HG03159 (cell line): ENCODE measurements at regions not wholly inside any gene's neighbourhood (a gene's known extent, or its start where the extent isn't known, plus 50 kb on each side); places are given as distances from the start of the nearest gene placed in this dataset.

Experiments
- ATAC-seq: cut with Tn5 transposase; IDR thresholded peaks from one replicate; pipeline ENCODE4 v1.9.1; 2021; ENCODE audit warnings: mild to moderate bottlenecking, moderate library complexity; ENCODE audit not compliant: unreplicated experiment

DNA sequence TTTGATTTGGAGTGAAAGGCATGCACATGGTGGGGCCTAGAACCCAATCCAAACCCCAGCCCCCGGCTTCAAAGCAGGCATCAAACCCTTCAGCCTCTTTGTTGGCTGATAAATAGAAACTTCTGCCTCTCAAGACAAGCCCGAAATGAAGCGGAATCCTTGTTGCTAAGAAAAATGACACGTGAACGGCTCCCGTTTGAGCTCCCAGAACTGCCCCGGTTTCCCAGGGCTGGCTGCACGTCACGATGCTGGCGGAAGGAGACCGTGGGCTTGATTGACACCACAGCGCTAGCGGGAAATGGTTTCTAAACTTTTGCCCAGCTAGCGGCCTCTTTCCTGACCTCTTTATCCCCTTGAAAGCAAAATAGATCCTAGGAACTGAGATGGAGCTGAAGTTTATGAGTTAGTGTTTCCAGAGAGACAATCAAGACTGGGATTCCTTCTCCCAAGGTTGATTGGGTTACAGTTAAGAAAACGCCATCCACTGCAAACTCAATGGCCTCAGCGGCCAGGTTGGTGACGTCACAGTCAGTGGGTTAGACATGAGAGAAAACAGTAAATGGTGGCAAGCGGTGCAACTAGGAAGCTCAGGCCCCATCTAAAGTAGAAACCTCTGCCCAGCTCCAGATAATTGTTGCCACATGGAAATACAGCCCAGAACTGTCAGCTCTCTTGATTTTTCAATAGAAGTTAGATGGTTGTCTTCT is 117.0 kb downstream of the ANKRD60 start:
- ATAC-seq, result no peak

DNA sequence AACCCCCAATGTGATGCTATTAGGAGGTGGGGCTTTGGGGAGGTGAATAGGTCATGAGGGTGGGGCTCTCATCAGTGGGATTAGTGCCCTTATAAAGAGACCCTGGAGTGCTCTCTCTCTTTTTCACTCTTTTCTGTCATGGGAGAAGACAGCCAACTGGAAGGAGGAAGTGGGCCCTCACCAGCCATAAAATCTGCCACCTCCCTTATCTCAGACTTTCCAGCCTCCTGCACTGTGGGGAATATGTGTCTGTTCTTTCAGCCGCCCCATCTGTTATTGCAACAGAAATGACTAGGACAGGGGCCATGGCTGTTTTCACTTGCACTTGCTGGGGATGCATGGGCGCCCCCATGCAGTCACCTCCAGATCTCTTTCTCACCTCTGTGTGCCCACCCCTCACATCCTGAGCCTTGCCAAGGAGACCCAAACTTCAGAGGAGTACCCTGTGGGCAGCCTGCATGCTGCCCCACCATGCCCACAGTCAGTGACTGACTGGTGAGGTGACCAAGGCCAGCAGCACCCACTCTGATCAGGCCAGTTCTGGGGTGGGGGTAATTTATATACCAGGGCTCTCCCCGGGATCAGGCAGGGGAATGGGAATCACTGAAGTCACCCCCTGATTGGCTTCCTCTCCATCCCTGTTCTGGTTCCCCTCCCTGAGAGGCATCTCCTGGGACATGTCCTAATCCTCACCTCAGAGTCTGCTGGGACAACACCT is 118.4 kb downstream of the ANKRD60 start:
- no peak for ATAC-seq

DNA sequence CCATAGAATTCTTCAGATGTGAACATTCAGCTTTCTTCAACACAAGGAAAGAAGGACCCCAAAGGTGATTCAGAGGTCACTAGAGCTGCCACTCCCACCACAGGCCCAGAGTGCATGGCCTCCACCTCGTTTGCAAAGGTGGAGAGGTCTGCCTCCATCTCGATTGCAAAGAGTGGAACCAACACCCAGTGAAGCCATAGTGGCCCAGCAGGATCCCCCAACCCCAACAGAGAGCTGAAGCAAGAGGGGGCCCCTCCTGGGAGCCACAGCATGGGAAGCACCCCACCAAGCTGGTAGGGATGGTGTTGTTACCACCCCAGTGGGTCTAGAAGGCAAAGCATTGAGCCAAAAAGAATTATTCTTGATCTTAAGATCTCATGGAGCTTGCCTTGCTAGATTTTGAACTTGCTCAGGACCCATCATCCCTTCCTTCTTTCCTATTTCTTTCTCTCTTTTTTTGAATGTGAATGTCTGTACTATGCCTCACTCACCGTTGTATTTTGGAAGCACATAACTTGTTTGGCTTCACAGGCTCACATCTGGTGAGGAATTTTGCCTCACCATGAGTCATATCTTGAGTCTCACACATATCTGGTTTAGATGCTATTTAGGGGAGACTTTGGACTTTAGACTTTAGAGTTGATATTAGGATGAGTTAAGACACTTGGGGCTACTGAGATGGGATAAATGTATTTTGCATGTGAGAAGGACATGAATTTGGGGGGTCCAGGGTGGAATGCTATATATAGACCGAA is 119.2 kb downstream of the ANKRD60 start:
- no peak for ATAC-seq

DNA sequence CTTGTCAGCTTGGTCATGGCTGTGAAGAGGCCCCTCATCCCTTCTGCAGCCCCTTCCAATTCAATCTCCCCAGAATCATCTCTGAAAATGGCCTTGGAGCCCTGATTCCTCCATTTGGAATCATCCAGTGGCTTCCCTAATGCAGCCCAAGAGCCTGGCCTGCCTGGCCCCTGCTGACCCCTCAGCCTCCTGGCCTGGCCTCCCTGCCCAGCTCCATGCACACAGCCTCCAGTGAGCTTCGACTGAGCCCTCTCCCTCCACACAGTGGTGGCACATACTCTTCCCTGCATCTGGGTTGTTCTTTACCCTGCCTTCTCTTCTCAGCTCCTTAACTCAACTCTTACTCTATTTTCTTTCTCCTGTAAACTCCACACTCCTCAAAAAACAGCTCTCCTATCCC is 120.9 kb downstream of the ANKRD60 start:
- ATAC-seq, result no peak

DNA sequence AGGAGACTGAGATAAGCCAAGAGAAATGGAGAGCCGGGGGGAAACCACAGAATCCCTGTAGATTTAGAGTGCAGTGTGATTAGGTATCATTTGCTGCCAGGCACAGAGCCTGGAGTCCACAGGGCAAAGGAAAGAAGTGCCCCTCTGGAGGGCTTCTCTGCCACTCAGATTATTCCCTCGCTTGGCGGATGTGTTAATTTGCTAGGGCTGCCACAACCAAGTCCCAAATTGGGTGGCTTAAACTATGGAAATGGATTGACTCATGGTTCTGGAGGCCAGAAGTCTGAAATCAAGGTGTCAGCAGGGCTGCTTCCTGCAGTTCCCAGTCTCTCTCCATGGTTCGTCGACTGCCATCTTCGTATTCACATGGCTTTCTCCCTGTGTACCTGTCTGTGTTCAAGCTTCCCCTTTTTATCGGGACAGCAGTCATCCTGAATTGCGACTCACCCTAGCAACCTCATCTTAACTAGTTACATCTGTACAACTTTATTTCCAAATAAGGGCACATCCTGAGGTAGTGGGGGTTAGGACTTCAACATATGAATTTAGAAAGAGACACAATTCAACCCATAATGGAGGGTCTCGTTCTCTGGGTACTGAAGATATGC is 122.2 kb downstream of the ANKRD60 start:
- ATAC-seq, result no peak

DNA sequence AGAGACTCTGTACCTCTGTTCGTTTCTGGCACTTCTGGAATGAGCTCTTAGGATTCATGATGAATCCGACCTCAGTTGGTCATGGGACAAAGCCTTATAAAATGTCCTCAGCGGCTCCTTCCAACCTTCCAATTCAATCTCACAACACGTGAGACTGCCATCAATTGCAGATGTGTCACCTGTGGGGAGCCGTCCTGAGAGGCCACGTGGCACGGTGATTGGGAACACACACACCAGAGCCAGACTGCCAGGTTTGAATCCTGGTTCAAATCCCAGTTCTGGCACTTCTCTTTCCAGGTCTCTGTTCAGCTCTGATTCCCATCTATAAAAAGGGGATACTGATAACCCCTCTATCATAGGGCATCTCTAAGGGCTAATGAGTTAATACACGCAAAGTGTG is 124.5 kb downstream of the ANKRD60 start:
- ATAC-seq, result no peak

DNA sequence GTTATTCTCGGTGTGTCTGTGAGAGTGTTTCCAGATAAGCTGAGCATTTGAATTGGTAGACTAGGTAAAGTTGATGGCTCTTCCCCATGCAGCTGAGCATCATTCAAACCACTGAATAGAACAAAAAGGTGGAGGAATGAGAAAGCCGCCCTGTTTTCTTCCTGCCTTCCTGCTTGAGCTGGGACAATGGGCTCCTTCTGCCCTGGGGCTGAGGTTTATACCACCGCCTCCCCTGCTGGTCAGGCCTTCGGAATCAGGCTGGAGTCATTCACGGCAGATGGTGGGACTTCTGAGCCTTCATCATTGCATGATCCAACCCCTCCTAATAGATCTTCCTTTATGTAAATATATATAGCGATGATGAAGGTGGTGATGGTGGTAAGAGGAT is 124.9 kb downstream of the ANKRD60 start:
- ATAC-seq, result no peak

DNA sequence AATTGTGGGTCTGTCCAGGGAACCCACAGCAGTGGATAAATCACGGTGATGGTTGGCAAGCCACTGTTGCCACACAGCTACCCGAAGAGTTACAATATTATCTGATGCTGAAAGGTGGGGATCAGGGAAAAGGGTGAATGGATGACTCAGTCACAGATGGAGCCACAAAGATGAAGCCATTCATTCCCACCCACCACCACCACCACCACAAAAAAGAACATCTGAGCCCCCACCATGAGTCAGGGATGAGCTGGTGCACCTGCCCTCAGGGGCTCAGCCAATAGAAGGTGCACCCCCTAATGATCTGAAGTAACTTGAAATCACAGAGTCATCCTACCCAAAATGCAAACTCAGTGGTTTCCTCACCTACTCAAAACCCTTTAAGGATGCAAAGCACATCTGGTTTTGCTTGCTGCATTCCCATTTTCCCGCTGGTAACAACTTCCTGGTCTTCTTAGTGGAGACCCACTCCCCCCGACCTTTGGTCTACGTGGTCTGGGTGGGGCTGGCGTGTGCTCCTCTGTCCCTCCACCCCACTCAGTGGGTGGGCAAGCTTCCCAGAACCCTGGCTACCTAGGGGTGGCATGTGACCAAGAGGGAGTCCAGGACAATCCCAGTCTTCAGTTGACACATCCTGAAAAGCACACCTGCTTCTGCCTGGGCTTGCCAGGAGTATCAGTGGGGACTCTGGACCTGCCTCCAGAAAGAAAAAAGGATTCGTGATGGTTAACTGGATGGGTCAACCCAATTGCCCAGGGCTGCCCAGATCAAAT is 125.5 kb downstream of the ANKRD60 start:
- no peak for ATAC-seq

DNA sequence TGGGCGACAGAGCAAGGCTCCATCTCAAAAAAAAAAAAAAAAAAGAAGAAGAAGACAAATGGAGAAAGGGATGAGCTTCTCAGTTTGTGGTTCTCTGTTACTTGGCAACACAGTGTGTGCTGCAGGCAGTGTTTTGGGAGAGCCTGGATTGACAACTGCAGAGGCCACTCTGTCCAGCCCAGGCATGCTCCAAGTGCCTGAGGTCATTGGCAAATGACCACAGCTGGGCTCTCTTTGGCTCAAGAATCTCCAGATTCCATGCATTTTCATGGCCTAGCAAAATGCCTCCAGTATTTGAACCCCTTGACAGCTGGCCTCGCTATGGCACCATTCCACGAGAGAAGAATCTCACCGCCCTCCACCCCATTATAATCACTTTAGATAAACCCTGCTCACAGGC is 126.2 kb downstream of the ANKRD60 start:
- ATAC-seq, result no peak

DNA sequence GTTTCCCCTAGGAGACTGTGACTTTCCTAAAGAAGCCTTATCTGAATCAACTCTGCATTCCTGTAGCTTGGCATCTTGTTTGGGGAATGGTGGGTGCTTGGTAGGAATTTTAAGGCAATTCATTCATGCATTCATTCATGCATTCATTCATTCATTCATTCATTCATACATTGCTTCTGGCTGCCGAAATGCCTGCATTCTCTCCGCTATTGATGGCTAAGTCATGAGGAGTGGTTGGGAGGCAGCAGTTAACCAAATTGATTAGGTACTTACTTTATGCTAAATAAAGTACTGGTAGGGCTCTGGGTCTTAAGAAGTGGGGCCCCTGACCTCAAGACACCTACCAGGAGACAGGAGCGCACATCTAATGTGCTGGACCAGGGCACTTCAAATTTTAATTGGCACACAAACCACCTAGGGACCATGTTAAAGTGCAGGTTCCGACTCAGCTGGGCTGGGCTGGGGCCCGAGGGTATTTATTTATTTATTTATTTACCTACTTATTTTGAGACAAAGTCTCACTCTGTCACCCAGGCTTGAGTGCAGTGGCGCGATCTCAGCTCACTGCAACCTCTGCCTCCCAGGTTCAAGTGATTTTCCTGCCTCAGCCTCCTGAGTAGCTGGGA is 127.6 kb downstream of the ANKRD60 start:
- no peak for ATAC-seq

DNA sequence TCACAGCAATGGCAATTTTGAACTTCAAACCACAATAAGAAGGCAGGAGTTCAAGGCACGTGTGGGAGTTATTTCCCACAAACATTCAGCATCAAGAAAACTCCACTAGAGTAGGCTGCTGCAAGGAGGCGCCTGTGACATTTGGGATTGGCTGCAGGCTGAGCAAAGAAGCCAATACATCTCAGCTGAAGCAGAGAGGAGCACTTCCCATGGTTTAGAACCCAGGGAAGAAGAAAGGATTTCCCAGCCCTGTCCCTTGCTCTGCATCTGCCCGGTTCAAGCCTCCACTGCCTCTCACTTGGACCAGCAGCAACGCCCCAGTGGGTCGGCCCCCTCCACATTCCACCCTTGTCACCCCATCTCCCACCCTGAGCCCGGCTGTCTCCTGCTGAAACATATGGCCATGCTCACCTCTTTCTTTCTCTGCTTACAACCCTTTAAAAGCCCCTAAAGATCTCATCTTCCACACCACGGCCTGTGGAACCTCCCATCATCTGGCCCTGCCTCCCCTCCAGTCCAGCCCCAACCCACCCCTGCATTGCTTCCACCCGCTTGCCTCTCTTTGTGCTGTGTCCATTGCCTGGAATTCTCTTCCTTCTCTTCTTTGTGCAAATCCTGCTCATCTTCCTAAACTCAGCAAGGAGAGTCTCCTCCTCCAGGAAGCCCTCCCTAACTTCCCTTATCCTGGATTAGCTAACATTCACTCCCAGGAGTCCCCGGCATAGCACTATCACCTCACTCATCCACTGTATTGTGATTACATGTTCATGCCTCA is 128.3 kb downstream of the ANKRD60 start:
- no peak for ATAC-seq

DNA sequence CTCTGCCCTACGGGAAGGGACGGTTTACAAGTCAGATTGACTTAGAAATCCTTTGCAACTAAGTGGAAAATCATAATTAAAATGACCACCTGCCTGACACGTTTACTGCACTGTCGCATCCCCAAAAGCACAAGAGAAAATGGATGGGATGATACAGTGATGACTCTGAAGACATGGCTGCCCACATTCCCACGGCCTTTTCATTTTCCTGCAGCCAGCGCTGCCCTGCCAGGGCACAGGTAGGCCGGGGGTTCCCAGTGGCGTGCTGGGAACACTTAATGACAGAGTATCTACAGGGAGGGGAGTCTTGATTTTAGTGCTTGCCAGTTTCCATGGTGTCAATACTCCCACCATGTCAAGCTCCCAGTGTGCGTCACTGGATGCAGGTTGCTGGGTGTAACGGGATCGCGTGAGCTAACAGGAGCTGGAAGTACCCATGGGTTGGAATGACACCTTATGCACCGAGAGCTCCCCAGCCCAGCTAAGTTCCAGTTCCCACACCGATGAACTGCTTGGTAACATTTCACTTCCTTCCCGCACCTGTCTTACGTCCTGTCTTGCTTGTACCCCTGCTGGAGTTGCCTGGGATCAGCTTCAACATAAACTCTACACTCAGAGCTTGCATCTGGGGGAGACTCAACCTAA is 129.0 kb downstream of the ANKRD60 start:
- no peak for ATAC-seq

DNA sequence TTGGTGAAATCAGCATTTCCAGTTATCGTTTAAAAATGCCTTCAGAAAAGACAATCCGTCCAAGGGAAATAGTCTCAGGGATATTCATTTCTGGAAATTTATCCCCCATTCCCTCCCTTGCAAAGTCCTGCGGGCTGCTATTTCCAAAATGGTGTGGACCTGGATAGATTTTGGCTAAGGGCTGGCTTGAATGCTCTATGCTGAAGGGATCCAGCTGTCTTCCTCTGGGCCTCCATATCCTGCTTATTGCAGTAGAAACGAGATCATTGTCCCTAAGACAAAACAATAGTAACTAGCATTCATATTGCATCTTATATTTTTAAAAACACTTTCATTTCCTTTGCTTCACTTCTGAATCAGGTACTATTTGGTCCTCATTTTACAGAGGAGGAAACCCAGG is 129.9 kb downstream of the ANKRD60 start:
- no peak for ATAC-seq

DNA sequence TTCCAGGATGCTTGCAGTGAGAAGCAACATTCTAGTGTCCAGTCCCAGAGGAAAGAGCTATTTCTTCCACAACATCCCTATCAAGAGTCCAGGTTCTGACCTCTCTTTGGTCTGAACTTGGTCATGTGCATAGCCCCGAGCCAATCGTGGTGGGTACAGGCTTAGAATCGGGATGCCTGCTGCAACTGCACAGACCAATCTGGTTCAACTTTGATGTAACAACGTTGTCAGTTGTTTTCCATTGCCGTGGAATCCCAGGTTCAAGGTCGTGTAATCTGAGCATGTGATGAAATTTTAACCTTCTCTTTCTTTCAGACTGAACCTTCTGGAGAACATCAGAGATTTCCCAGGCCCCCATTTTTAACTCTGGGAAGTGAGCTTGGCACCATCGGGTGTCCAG is 130.5 kb downstream of the ANKRD60 start:
- no peak for ATAC-seq

DNA sequence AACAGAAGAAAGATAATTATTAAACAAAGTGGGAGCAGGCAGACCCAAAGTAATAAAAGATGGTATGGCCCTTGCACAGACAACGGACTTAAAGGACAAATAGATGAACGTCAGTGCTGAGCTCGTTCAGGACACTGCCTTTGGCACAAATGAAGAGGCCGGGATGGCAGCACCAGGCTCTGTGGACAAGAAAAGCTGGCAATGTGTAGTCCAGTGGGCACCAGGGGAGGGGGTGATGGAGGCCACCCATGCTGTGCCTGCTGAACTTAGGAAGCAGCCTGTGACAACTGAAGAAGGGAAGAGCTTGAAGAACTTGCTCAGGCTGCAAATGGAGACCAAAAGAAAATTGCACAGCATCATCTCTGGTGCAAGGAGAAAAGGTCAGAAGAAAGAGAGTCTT is 131.0 kb downstream of the ANKRD60 start:
- ATAC-seq, result no peak

DNA sequence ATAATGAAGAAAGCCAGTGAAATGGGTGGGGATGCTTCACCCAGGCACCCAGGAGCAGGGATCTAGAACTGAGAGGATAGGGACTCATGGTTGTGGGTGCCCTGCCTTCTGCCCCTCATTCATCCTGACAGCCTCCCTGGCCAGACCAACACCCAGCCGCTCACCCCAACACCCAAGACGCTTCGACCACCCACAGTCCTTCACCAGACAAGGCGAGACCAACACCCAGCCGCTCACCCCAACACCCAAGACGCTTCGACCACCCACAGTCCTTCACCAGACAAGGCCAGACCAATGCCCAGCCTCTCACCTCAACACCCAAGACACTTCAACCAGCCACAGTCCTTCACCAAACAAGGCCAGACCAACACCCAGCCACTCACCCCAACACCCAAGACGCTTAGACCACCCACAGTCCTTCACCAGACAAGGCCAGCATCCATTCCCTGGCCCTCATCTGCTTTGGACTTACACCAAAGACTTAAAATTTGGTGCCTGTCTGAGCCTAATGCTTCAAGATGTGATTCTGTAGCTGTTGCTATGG is 131.5 kb downstream of the ANKRD60 start:
- no peak for ATAC-seq

DNA sequence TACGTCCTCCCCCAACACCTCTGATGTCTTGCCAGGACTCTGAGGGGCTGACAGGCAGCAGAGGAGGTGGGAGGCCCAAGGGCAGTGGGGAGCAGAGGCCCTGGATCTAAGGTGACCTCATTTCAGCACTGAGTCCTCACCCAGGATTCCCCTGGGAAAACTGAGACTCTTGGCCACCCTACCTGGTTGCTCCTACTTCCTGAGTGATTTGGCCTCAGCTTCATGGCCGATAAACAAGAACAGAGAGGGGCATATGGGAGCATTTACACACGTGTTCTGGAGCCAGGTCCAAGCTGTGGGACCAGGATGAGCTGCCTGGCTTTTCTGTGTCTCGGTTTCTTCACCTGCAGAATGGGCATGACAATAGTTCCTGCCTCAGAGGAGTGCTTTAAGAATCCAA is 133.8 kb downstream of the ANKRD60 start:
- no peak for ATAC-seq

DNA sequence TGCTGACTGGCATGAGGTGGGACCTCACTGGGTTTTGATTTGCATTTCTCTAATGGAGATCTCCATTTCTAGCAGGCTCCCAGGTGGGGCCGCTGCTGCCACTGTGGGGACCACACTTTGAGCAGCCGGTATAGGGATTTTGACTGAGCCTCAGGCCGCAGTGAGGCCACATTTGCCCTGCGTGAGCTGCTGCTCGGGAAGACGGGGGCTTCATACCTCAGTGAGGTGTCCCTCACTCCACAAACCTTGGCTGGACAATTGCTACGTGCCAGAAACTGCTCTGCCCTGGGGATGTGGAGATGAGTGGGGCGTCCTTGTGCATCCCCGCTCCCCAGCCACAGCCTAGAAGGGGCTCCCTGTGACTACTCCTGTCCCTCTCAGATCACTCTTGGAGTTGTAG is 134.3 kb downstream of the ANKRD60 start:
- ATAC-seq, result no peak

DNA sequence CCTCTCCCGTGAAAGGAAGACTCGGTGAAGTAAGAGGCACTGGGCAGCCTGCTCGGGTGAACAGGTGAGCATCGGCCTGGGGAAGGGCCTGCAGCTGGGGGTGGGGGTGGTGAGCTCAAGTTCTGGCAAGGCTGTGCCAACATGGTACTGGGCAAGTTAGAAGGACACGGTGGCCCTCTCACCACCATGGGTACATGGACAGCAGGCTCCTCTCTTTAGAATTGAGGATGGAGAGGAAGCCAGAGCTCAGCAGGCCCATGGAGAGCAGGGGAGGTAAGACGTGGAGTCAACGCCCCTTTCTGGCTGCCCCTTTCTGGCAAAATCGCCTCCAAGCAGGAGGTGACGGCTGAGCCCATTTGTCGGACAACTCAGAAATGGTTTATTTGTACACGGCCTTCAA is 135.6 kb downstream of the ANKRD60 start:
- no peak for ATAC-seq
